ENCODE measurements at regions not wholly inside any gene's neighbourhood (a gene's known extent, or its start where the extent isn't known, plus 50 kb on each side); places are given as distances from the start of the nearest gene placed in this dataset.
"Not testable (repeated sequence)": the region's sequence is repeated elsewhere in the genome, so short reads cannot be mapped to it uniquely, and the experiment has no call there.

DNA sequence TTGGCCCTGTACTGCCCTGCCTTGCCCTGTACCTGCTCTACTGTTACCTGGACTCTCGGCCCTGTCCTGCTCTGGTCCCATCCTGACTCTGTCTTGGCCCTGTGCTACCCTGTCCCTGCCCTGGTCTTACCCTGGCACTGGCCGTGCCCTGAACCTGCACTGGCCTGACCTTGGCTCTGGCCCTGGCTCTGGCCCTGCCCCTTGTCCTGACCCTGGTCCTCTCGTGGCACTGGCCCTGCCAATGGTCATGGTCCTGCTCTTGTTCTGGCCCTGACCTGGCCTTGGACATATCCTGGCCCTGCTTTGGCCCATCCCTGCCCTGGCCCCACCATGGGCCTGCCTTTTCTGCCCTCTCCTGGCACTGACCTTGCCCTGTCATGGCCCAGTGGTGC, 251.3 kb downstream of the TP53TG3F start:
- H3K4me3 Mint-ChIP-seq (ENCODE audit: unreplicated experiment); CTCF ChIA-PET; H3K9me3 Mint-ChIP-seq (ENCODE audit: unreplicated experiment); H3K27ac Mint-ChIP-seq (ENCODE audit: unreplicated experiment); H3K9me3 ChIP-seq; intact Hi-C loops (cut with micrococcal nuclease; ENCODE audit: unreplicated experiment); H3K36me3 ChIP-seq (ENCODE audit: control insufficient read depth, insufficient read depth, low read length); H3K4me1 ChIP-seq; BruUV-seq (replicated peaks); H3K27me3 ChIP-seq (replicated peaks; ENCODE audit: control insufficient read depth, insufficient read depth, low read length); H3K36me3 Mint-ChIP-seq (ENCODE audit: insufficient read depth, unreplicated experiment); H3K27me3 Mint-ChIP-seq (ENCODE audit: insufficient read depth, unreplicated experiment); DNase-seq; H3K4me3 ChIP-seq (ENCODE audit: low read depth, low read length); H3K4me1 Mint-ChIP-seq (ENCODE audit: low read depth, unreplicated experiment); POLR2A ChIA-PET: not testable (repeated sequence)

DNA sequence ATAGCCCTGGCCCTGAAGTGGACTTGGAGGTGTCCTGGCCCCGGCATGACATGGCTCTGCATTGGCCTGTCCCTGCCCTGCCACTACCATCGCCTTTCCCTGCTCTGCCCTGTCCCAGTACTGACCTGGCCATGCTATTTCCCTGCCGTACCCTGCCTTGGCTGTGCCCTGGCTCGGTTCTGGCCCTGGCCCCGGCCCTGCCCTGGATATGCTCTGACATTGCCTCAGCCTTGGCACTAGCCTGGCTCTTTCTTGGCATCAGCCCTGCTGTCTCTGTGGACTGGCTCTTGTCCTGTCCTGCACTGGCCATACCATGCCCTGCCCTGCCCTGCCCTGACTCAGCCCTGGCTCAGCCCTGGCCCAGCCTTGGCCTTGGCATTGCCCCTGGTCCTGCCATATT, 252.2 kb downstream of the TP53TG3F start:
- H3K4me3 ChIP-seq (ENCODE audit: low read depth, low read length); H3K36me3 ChIP-seq (ENCODE audit: control insufficient read depth, insufficient read depth, low read length); DNase-seq; BruUV-seq (replicated peaks); H3K9me3 Mint-ChIP-seq (ENCODE audit: unreplicated experiment); H3K4me1 ChIP-seq; intact Hi-C loops (cut with micrococcal nuclease; ENCODE audit: unreplicated experiment); H3K27ac Mint-ChIP-seq (ENCODE audit: unreplicated experiment); H3K27me3 ChIP-seq (replicated peaks; ENCODE audit: control insufficient read depth, insufficient read depth, low read length); H3K4me1 Mint-ChIP-seq (ENCODE audit: low read depth, unreplicated experiment); H3K9me3 ChIP-seq; CTCF ChIA-PET; POLR2A ChIA-PET; H3K27me3 Mint-ChIP-seq (ENCODE audit: insufficient read depth, unreplicated experiment); H3K36me3 Mint-ChIP-seq (ENCODE audit: insufficient read depth, unreplicated experiment); H3K4me3 Mint-ChIP-seq (ENCODE audit: unreplicated experiment): not testable (repeated sequence)

DNA sequence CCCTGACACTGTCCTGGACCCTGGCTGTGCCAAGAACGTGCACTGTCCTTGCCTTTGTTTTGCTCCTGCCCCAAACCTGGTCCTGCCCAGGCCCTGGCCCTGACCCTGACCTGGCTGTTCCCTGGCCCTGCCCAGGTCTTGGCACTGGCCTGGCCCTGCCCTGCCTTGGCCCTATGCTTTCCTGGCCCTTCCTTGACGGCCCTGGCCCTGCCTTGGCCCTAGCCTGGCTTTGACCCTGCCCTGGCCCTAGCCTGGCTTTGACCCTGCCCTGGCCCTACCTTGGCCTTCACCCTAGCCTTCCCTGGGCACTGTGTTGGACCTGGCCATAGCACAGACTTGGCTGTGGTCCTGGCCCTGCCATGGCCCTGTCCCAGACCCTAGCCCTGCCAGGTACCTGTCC, 252.9 kb downstream of the TP53TG3F start:
- H3K4me1 Mint-ChIP-seq (ENCODE audit: low read depth, unreplicated experiment); H3K4me1 ChIP-seq; H3K9me3 ChIP-seq; H3K36me3 ChIP-seq (ENCODE audit: control insufficient read depth, insufficient read depth, low read length); intact Hi-C loops (cut with micrococcal nuclease; ENCODE audit: unreplicated experiment); POLR2A ChIA-PET; BruUV-seq (replicated peaks); H3K4me3 Mint-ChIP-seq (ENCODE audit: unreplicated experiment); H3K4me3 ChIP-seq (ENCODE audit: low read depth, low read length); H3K27ac Mint-ChIP-seq (ENCODE audit: unreplicated experiment); CTCF ChIA-PET; H3K27me3 ChIP-seq (replicated peaks; ENCODE audit: control insufficient read depth, insufficient read depth, low read length); H3K9me3 Mint-ChIP-seq (ENCODE audit: unreplicated experiment); DNase-seq; H3K27me3 Mint-ChIP-seq (ENCODE audit: insufficient read depth, unreplicated experiment); H3K36me3 Mint-ChIP-seq (ENCODE audit: insufficient read depth, unreplicated experiment): not testable (repeated sequence)

DNA sequence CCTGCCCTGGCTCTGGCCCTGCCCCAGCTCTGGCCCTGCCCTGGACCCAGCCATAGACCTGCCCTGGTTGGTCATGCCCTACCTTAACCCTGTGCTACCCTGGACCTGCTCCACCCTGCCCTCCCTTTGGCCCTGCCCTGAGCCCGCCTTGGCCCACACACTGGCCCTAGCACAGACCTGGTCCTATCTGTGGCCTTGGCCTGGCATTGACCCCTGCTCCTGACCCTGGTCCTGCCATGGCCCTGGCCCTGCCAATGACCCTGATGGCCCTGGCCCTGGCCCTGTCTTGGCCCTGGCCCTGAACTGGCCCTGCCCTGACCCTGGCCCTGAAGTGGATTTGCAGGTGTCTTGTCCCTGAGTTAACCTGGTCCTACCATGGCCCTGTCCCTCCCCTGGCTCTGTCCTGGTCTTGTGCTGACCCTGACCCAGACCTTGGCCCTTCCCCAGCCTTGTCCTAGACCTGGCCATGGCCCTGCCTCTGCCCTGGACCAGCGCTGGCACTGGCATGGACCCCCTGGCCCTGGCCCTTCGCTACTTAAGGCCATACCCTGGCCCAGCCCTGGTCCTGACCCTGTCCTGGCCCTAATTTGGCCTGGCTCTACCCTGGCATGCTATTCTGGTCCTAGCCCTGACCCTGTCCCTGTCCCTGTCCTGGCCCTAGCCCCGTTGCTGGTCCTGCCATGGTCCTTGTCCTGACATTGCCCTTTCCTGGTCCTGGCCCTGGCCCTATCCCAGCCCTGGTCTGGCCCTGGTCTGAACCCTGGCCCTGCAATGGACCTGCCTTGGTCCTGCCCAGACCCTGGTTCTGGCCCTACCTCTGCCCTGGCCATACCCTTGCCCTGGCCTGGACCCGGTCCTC, 253.7 kb downstream of the TP53TG3F start:
- H3K36me3 Mint-ChIP-seq (ENCODE audit: insufficient read depth, unreplicated experiment); H3K9me3 Mint-ChIP-seq (ENCODE audit: unreplicated experiment); H3K27me3 Mint-ChIP-seq (ENCODE audit: insufficient read depth, unreplicated experiment); H3K4me1 Mint-ChIP-seq (ENCODE audit: low read depth, unreplicated experiment); DNase-seq; CTCF ChIA-PET; H3K27me3 ChIP-seq (replicated peaks; ENCODE audit: control insufficient read depth, insufficient read depth, low read length); H3K4me3 ChIP-seq (ENCODE audit: low read depth, low read length); intact Hi-C loops (cut with micrococcal nuclease; ENCODE audit: unreplicated experiment); H3K36me3 ChIP-seq (ENCODE audit: control insufficient read depth, insufficient read depth, low read length); H3K4me3 Mint-ChIP-seq (ENCODE audit: unreplicated experiment); H3K27ac Mint-ChIP-seq (ENCODE audit: unreplicated experiment); POLR2A ChIA-PET; BruUV-seq (replicated peaks); H3K9me3 ChIP-seq; H3K4me1 ChIP-seq: not testable (repeated sequence)

DNA sequence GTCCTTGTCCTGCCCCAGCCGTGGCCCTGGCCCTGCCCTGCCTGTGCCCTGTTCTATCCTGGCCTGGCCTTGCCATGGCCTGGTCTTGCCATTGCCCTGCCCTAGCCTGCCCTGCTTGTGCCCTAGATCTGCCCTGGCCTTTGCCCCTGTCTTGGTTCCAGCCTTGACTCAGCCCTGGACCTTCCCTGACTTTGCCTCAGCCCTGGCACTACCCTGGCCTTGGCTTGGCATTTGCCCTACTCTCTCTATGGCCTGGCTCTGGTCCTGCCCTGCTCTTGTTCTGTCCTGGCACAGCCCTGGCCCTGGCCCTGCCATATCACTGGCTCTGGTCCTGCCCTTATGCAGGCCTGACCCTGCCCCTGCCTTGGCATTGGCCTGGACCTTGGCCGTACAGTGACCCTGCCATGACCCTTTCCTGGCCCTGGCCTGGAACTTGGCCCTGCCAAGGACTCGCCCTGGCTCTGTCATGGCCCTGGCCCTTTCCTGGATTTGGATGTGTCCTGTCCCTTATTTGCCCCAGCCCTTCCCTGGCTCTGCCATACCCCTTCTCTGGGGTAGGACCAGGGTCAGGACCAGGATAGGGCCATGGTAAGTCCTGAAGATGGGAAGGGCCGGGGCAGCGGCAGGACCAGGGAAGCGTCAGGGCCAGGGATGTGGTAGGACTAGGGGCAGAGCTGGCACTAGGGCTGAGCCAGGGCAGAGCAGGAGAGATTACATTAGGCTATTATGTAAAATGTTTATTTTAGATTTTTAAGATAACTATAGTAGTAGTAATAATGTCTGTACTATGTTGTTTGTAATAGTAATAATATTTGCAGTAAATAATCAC, 254.5 kb downstream of the TP53TG3F start:
- H3K4me3 Mint-ChIP-seq (ENCODE audit: unreplicated experiment); H3K27ac Mint-ChIP-seq (ENCODE audit: unreplicated experiment); intact Hi-C loops (cut with micrococcal nuclease; ENCODE audit: unreplicated experiment); DNase-seq; H3K36me3 ChIP-seq (ENCODE audit: control insufficient read depth, insufficient read depth, low read length); H3K27me3 ChIP-seq (replicated peaks; ENCODE audit: control insufficient read depth, insufficient read depth, low read length); H3K4me1 ChIP-seq; H3K27me3 Mint-ChIP-seq (ENCODE audit: insufficient read depth, unreplicated experiment); H3K4me1 Mint-ChIP-seq (ENCODE audit: low read depth, unreplicated experiment); CTCF ChIA-PET; POLR2A ChIA-PET; H3K9me3 ChIP-seq; H3K36me3 Mint-ChIP-seq (ENCODE audit: insufficient read depth, unreplicated experiment); BruUV-seq (replicated peaks); H3K9me3 Mint-ChIP-seq (ENCODE audit: unreplicated experiment); H3K4me3 ChIP-seq (ENCODE audit: low read depth, low read length): not testable (repeated sequence)

DNA sequence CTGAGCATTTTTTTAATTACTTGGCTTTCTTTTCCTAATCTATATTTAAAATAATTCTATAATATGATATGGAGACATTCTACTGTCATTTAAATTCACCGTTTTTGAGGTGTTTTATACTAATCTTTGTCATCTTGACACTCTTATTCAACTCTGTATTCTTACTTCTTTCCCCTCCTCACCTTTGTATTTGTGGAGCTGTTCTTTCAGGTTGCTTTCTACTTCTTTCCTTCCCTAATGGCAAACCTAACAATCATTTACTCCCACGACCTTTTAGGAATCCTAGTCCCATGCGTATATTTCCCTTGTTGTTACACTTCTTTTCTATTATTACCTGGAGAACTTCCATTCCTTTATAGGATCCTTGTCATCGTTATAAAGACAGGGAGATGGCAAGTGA, 271.8 kb downstream of the TP53TG3F start:
- H3K9me3 Mint-ChIP-seq (ENCODE audit: unreplicated experiment); H3K4me1 ChIP-seq; BruUV-seq (replicated peaks); CTCF ChIA-PET; H3K9me3 ChIP-seq; intact Hi-C loops (cut with micrococcal nuclease; ENCODE audit: unreplicated experiment); H3K27me3 Mint-ChIP-seq (ENCODE audit: insufficient read depth, unreplicated experiment); DNase-seq; H3K27ac Mint-ChIP-seq (ENCODE audit: unreplicated experiment); H3K4me1 Mint-ChIP-seq (ENCODE audit: low read depth, unreplicated experiment); H3K36me3 ChIP-seq (ENCODE audit: control insufficient read depth, insufficient read depth, low read length); H3K4me3 ChIP-seq (ENCODE audit: low read depth, low read length); POLR2A ChIA-PET; H3K27me3 ChIP-seq (replicated peaks; ENCODE audit: control insufficient read depth, insufficient read depth, low read length); H3K4me3 Mint-ChIP-seq (ENCODE audit: unreplicated experiment); H3K36me3 Mint-ChIP-seq (ENCODE audit: insufficient read depth, unreplicated experiment): not testable (repeated sequence)

DNA sequence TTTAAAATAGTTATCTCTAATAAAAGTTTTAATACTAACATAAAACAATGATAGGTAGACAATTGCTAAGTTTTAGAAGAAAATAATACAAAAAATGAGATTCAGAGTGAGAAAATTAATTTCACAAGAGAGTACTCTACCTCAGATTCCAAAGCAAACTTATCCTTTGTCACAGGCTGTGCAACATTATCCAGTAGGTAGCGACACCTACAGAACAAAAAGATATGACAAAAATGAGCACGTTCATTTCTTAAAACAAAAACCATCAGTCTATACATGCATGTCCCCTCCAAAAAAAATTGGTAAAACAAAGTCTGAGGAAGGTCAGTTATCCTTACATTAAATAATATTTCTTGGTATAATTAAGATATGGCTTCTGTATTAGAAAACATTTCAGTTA, 275.2 kb downstream of the TP53TG3F start:
- H3K9me3 Mint-ChIP-seq (ENCODE audit: unreplicated experiment); H3K36me3 ChIP-seq (ENCODE audit: control insufficient read depth, insufficient read depth, low read length); H3K27me3 Mint-ChIP-seq (ENCODE audit: insufficient read depth, unreplicated experiment); CTCF ChIA-PET; POLR2A ChIA-PET; H3K27ac Mint-ChIP-seq (ENCODE audit: unreplicated experiment); H3K4me1 ChIP-seq; BruUV-seq (replicated peaks); H3K9me3 ChIP-seq; H3K4me3 Mint-ChIP-seq (ENCODE audit: unreplicated experiment); H3K36me3 Mint-ChIP-seq (ENCODE audit: insufficient read depth, unreplicated experiment); DNase-seq; intact Hi-C loops (cut with micrococcal nuclease; ENCODE audit: unreplicated experiment); H3K27me3 ChIP-seq (replicated peaks; ENCODE audit: control insufficient read depth, insufficient read depth, low read length); H3K4me1 Mint-ChIP-seq (ENCODE audit: low read depth, unreplicated experiment); H3K4me3 ChIP-seq (ENCODE audit: low read depth, low read length): not testable (repeated sequence)
